ENCODE measurements at regions not wholly inside any gene's neighbourhood (a gene's known extent, or its start where the extent isn't known, plus 50 kb on each side); places are given as distances from the start of the nearest gene placed in this dataset.

DNA sequence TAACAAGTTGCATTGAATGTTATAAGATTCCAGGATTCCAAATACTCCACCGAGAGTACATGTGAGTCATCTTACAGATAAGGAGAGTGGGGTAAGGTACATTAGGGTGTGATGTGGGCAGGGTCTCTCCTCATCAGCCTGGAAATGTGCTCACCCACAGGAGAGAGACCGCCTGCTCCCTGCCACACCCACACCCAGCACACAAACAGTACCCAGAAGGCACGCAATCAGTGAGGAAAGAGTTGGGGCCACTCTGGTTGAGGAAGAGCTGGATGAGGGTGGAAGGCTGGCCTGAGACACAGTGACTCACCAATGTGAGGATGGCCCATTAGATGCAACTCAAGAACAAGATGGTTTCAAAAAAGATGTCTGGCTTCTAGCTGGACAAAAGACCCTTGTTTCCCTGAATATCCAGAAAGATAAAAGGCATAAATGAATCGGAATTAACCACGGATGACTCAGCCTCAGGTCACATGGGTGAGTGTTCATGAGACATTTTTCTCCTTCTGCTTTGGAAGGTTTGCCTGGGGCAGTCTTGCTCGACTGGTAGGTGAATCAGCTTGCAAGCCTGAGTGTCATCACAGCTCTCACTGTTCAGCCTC lies 51.1 kb upstream of the LHFPL2 start:
- TF ChIP-seq, protein P1, sequence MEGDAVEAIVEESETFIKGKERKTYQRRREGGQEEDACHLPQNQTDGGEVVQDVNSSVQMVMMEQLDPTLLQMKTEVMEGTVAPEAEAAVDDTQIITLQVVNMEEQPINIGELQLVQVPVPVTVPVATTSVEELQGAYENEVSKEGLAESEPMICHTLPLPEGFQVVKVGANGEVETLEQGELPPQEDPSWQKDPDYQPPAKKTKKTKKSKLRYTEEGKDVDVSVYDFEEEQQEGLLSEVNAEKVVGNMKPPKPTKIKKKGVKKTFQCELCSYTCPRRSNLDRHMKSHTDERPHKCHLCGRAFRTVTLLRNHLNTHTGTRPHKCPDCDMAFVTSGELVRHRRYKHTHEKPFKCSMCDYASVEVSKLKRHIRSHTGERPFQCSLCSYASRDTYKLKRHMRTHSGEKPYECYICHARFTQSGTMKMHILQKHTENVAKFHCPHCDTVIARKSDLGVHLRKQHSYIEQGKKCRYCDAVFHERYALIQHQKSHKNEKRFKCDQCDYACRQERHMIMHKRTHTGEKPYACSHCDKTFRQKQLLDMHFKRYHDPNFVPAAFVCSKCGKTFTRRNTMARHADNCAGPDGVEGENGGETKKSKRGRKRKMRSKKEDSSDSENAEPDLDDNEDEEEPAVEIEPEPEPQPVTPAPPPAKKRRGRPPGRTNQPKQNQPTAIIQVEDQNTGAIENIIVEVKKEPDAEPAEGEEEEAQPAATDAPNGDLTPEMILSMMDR (IDR thresholded peaks at IDR 0.05; ENCODE audit: insufficient read depth, low read depth, low read length), result no peak
- TF ChIP-seq EZH2 (IDR thresholded peaks at IDR 0.05; ENCODE audit: insufficient read depth, low read length), result no peak

Data from astrocyte (in vitro differentiated cells and primary cell).